Left forelimb (tissue), 1 donor: ENCODE measurements at regions not wholly inside any gene's neighbourhood (a gene's known extent, or its start where the extent isn't known, plus 50 kb on each side); places are given as distances from the start of the nearest gene placed in this dataset.
A peak's percentile ranks its signal among the peaks of the same experiment; 100 is the strongest.
"Not testable (repeated sequence)": the region's sequence is repeated elsewhere in the genome, so short reads cannot be mapped to it uniquely, and the experiment has no call there.

Experiments used
- DNase-seq: peaks from one replicate; pipeline ENCODE4 v3.0.0-alpha.2; 2018; ENCODE audit warnings: low spot score

DNA sequence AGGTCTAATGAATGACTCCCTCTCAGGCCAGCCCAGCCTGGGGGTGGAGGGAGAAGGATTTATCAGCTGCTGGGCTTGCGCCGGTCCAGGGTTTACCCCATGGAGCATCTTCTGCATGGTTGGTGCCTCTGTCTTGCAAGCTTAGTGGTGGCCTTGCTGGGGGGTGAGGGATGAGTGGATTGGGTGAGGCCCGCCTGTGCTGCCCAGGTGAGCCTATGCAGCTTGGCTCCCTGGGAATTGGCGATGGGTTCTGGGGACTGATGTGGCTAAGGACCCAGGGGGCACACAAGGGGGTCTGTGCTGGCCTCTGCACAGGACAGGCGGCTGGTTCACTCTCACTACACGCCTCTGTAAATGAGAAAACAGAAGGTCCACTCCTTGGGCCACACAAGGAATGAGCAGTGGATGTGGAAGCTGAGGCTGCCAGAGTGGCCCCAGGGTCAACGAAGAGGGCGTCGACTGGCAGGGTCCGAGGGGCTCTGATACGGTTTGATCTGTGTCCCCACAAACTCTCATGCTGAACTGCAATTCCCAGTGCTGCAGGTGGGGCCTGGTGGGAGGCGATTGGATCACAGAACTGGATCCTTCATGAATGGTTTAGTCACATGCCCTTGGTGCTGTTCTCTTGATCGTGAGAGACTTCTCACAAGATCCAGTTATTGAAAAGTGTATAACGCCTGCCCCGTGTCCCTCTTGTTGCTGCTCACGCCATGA, 151.6 kb upstream of the HDAC4 start:
- no peak for DNase-seq

DNA sequence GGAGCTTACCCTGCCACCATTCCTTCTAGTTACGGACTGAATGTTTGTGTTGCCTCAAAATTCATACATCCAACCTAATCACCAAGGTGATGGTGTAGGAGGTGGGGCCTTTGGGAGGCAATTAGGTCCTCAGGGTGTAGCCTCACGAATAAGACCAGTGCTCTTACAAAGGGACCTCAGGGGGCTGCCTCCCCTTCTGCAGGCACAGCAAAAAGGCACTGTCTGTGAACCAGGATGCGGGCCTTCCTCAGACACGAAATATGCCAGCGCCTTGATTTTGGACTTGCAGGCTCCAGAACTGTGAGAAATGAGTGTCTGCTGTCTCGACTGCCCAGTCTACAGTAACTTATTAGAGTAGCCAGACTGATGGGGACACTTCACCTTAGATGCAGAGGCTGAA, 150.4 kb upstream of the HDAC4 start:
- no peak for DNase-seq

GRCh38 chr2:239550357-239550756, 149.5 kb upstream of the HDAC4 start:
- DNase-seq: peak; percentile 26

DNA sequence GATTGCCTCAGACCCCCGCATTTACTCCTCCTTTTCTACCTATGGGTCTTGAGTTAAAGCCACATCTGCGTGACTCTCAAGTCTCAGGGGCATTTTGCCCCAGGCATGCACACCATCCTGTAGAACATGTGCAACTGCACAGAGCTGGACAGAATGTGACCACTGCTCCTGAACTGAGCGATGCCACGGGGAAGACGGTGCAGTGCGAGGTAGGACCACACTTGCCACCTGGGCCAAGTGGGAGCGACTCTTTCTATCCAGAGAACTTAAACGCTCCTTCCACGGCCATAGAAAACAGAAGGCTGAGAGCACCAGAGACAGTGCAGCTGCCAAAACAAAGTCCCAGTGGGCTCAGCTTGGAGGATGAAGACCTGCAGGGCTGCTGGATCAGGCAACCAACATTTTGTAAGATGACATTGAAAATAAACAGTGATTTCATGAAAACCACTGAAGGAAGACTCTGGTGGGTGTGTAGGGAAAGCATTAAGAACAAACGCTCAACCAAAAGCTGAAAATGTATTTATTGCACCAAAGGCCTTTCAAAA, 149.0 kb upstream of the HDAC4 start:
- DNase-seq: peak; percentile 25

DNA sequence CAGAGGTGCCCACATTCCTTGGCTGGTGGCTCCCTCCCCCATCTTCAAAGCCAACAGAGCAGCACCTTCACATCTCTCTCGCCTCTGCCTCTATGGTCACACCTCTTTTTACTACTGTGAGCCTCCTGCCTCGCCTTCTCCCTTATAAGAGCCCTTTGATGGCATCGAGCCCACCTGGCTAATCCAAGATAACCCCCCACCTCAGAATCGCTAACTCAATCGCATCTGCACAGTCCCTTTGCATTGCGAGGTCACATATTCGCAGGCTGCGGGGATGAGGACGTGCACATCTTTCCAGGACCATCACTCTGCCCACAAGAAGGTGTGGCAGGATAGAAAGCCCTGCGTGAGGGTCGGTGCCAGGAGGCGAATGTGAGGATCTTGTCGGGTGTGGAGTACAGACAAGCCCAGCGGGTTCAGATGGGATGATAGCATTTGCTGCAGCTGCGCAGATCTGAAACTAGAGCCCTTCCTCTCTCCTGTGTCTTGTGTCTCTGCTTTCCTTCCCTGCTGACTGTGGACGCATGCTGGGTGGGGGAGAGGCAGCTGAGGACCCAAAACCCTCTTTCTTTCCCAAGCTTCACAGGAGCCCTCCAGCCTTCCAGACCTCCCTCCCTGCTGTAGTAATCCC, 148.3 kb upstream of the HDAC4 start:
- peak; percentile 42 for DNase-seq

DNA sequence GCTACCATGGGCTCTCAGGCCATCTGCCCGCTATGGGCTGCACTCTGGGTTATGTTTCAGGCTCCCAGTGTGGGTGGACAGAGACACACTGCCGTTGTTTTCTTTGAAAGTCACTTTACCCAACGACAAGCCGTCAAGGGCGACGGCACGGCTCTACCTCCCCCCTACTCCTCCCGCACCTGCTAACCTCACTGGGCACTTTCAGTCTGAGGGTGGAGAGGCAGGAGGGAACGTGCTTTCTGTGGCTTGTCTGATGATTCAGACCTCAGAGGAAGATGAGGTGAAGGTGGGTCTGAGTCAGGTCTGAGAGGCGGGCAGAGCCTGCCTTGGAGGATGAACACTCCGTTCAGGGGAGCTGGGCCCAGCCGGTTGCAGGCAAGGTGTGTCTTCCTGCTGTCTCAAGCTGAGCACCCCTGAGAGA, 147.6 kb upstream of the HDAC4 start:
- no peak for DNase-seq

DNA sequence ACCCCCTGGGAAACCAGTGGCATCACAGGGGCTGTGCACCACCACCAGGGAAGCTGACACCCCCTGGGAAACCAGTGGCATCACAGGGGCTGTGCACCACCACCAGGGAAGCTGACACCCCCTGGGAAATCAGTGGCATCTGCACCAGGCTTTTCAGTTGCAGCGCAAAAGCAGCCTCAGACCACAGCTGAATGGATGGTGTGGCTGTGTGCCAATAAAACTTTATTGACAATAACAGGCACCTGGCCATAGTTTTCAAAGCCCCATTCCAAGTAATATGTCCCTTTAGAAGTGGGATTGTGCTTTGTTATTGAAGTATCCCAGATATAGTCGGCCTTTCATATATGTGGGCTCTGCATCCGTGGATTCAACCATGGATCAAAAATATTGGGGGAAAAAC, 146.3 kb upstream of the HDAC4 start:
- DNase-seq: not testable (repeated sequence)

DNA sequence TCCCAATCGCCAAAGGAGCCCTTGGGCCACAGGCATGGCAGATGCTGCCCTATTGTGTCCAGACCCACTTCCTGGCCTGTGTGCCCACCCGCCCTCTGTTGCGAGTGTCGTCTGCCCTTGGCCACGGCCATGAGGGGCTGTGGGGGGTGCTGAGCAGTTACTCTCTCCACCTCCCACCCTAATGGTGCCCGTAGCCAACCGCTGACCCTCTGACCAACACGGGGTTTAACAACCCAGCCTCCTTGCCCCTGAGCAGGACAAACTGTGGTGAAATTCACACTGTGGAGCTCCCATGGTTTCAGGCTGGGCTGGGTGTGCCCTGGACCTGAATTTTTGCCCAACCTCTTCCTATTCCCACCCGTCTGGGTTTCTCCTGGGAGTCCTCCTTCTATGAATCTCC, 145.7 kb upstream of the HDAC4 start:
- DNase-seq: no peak

DNA sequence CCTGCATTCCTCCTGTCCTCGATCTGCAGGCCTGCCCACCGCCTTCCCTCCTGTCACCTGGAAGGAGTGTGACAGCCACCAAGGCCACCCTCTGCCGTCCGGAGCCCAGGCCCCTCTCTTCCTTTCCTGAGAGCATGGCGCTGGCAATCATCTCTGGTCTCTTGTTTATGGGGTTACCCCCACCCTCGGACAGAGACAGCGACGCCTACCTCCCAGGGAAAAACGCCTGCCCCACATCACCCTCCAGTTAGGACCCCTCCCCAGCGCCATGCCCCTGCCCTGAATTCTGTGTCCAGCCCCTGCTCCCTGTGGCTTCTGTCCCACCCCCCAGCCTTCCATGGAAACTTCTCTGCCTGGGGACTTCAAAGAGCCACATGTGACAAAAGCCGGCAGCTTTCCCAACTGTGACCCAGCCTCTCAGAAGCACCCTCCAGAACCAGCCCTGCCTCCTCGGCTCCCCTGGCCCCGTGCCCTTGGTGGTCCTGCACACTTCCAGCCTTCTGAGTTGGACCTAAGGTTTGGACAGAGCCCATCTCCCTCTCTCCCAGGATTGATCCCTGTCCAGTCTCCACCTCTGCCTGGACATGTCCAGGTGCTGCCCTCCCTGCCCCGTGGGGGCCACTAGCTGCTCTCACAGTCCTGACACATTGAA, 145.0 kb upstream of the HDAC4 start:
- no peak for DNase-seq

DNA sequence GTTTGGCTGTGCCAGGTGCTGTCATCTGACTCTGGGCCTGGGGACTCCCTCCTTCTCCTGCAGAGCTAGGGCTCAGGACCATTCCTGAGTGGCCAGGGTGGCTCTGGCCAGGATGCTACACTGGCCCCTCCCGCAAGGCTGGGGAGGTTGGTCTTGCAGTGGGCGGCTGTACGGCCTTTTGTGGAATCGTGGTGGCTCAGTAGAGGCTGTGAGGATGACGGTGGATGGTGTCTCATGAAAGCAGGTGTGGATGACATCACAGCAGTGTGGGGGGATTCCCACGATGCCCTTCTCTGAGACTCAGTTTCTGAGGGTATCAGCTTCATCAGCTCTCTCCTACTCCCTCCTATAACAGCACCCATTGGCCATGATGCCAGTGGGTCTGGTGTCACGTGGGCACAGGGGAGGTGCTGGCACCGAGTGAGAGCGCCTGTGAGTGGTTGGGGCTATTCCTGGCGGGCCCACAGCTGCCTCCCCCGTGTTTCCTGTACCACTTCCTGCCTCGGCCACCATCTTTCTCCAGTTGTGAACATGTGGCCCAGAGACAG, 144.2 kb upstream of the HDAC4 start:
- peak; percentile 45 for DNase-seq

- no peak for DNase-seq
Observed at GRCh38 chr2:239544143-239544917, 143.5 kb upstream of the HDAC4 start.

- no peak for DNase-seq
Observed at GRCh38 chr2:239543702-239544101, 142.9 kb upstream of the HDAC4 start.

GRCh38 chr2:239540174-239540573, 139.4 kb upstream of the HDAC4 start:
- DNase-seq: peak; percentile 17

DNA sequence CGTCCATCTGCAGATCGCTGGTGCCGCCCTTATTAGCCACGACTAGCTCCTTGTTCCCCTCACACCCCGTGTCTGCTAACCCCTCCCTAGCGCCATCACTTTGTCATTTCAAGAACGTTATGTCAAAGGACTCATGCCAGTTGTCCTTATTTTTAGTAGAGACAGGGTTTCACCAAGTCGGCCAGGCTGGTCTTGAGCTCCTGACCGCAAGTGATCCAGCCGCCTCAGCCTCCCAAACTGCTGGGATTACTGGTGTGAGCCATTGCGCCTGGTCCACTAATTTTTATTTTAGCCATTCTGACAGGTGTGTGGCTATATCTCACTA, 138.9 kb upstream of the HDAC4 start:
- DNase-seq: peak; percentile 40

GRCh38 chr2:239539083-239539775, 138.4 kb upstream of the HDAC4 start:
- DNase-seq: no peak

DNA sequence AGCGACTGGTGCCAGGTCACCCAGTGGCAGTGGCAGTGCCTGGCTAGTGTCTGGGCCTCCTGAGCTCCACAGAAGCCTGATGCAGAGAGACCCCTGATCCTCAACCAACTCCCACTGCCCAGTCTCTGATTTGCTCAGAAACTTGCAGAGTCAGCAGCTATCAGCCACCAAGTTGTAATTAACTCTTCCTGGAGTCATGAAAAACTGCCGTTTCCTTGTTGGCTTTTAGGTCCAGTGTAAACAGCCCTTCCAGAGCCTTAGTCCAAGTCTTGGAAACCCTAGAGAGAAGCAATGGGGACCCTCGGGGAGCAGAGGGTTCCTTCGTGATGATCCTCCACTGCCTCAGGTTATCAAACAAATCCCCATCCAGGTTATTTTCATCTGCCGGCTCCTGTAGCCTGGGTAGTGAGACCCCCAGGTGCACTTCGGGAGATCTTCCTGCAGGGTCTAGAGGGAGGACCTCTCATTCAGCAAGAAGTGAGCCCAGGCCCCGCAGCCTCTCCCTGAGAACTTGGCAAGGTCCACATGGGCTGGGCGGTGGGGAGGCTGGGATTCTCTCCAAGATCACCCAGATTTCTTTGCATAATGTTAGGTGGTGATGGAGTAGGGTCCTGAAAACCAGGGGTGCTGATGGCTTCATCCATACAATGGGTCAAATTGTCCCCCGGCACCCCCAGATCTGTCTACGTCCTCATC, 137.7 kb upstream of the HDAC4 start:
- DNase-seq: peak; percentile 50

DNA sequence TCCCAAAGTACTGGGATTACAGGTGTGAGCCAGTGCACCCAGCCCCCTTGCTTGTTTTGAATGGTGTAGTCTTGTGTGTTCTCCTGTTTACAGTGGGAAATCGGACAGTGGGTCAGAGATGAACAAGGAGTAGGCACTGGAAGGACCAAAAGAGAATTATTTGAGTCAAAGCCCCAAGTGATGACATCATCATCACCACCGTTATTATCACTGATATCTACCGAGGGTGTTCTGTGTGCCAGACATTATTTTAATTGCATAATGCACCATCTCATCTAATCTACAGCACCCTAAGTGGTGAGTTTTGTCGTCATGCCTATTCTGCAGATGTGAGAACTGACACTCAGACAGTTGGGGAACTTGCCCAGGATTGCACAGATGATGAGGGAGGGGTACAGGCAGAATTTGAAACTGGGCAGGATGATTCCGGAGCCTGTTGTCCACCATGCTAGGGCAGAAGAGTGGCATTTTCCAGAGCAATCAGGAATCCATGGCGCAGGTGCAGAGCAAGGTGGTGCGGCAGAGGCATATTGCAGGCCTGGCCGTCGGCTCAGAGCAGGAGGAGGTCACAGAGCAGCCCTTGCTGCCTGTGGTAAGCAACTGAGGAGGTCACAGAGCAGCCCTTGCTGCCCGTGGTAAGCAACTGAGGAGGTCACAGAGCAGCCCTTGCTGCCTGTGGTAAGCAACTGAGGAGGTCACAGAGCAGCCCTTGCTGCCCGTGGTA, 137.0 kb upstream of the HDAC4 start:
- DNase-seq: peak; percentile 5

GRCh38 chr2:239536186-239536585, 135.4 kb upstream of the HDAC4 start:
- peak; percentile 45 for DNase-seq

- DNase-seq: peak; percentile 58
Observed at GRCh38 chr2:239535413-239536144, 134.8 kb upstream of the HDAC4 start.
